HUDEP-2 (cell line): ENCODE measurements at regions not wholly inside any gene's neighbourhood (a gene's known extent, or its start where the extent isn't known, plus 50 kb on each side); places are given as distances from the start of the nearest gene placed in this dataset.

Experiments
- DNase-seq, 76 experiments: peaks; one replicate each; lab custom pipeline; 2025; ENCODE audit not compliant: unreplicated experiment in 76 of 76; lab: John Stamatoyannopoulos, UW

DNA sequence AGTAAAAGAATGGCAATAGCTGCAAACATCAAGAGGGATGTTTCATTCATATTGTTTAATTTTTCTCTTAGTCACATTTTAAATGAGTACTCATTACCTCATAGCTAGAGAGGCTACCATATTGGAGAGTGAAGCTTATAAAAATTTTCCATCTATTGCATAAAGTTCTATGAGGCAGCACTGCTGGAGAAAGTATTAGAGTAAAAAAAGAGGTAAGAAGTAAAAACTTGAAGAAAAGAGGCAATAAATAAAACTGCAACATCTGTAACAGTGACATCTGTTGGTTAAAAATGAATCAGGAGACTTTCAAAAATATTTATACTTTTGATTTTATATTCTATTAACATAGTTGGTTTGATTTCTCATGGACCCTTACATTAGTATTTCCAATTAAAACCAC lies 284.5 kb upstream of the SEMA3D start:
- no peak for DNase-seq

DNA sequence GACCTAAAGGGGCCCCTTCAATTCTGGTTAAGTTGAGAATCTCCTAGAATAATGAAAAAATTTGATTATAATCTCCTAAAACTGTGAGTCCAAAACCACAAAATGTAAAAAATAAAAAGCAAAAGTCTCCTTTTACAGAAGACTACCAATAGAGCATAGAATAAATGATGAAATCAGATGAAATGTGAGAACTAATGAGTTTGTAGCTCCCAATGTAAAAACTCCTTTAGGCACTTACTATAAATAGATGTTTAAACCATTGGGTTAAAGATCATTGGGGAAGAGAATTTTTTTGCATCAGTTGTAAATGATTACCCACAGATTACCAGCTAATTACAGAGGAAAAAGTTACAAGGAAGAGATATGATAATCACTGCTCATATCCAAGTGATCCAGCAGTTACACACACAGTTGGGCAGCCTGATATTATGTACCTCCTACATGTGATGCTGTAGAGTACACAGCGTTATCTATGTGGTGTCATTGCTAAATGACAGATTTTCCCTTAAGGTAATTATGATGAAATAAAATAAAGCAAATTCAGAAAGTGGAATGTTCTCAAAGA lies 282.7 kb upstream of the SEMA3D start:
- no peak for DNase-seq

DNA sequence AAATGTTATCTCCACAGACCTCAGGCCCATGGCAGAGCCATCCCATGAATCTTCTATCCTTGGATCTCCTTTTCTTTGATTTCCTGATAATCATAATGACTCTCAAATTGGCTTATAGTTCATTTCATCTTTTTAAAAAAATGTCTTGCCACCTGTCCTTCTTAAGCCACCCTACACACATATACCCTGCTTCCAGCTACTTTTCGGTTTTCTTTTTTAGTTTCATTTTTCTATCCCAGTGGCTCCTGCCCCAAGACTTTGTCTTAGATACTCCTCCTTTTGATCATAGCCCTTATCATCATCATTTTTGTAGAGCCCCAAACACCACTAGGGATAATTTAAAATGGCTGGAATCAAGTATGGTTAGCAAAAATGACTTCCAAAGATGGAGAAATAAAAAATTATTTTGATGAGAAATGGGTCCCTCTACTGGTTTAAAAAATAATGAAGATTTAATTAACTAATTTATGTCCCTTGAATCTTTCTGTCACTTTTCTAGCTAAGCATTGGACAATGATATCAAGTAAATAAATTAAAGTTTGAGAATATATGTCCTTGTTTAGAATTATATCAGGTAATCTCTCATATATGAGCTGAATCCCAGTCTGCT lies 277.3 kb upstream of the SEMA3D start:
- no peak for DNase-seq

DNA sequence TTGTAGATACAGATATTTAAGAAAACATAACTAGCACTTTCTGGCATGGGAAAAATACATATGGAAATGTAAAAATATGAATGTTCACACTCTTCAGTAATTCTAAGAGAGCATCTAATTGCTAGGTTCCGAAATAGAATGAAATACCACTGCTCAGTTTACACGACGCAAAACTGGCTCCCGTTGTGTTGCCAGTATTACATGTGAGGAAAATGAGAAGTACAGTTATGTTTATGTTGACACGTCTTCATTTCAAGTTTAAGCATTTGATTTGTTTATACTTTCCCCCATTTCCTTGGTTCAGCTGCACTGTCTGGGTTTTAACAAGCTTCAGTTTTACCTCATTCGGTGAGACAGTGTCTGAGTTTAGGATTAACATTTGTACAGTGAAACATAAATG lies 275.8 kb upstream of the SEMA3D start:
- DNase-seq, result no peak

DNA sequence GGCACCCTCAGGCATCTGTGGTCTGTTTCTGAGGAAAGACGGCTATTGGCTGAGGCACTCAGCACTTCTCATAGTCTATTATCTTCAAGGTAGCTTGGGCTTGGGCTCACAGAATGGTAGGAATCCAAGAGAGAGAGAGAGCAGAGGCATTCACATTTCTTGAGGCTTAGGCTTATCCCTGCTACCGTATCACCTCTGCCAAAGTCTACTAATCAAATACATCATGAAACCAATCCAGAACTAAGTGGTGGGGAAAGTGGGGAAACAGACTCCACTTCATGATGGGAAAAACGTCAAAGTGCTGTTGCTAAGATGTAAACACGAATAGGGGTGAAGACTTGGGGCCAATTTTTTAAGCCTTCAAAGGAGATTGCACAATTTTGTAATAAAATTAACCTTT lies 271.1 kb upstream of the SEMA3D start:
- no peak for DNase-seq

DNA sequence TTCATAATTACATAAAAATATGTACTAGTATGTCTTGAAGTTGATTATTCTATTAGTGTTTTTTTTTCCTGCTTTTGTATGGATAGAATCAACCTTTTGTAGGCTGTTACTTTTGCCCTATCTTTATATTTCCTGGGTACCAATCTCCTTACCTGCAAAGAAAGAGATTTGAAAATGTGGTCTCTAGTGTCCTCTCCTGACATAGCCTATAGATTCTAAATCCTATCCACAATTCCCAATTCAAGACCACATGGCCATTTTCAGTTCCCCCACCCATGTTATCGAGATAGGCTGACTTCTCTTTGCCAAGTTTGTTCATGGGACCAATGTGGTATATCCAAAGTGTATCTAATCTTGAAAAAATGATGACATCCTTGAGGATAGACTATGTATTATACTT lies 269.4 kb upstream of the SEMA3D start:
- no peak for DNase-seq

DNA sequence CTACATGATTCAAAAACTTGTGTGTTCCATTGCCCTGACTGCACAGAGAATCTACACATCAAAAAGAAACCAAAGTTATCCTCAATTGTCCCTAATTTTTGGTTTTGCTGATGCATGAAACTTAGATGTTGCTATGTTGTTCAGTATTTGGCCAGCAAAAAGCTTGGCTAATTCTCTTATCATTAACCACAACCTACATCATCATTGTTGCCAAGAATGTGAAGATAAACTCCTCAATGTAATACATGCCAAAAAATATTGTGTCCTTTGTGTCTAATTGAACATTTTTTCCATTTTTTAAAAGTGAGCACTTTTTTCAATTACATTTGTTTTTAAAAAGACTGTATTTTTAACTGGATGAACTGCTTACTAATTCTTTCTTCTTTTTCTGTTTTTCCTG lies 268.0 kb upstream of the SEMA3D start:
- DNase-seq, result no peak

DNA sequence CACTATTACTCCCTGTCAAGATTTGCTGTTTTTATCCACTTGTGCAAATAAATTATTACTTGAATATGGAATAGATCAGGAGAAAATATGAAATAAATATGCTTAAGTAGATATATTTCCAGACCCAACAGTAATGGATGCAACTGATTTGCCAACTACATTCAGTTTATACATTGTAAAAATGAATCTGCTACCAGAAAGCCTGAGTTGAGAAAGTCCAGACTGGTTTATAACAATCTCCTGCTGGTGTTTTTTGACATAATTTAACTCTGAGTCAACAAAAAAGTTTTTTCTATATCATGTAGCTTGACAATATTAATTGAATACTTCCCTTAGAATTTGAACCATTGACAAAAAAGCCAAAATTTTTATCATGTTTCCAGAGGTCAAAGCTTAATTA lies 265.8 kb upstream of the SEMA3D start:
- DNase-seq, result no peak

DNA sequence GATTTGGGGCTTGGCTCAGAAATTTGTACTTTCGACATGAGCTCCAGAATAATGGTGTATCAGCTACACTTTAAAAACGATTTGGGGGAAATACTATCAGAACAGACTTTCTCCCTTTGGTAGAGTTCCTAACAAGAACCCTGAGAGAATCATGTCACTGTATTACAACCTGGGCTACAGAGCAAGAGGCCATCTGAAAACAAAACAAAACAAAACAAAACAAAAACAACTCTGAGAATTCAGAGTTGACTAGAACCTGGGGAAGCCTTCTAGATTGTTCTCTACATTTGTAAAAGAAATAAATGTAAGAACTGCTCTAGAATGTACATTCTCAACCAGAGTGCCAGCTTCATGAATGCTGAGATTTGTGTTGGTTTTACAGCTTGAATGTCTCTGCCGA lies 262.6 kb upstream of the SEMA3D start:
- no peak for DNase-seq

DNA sequence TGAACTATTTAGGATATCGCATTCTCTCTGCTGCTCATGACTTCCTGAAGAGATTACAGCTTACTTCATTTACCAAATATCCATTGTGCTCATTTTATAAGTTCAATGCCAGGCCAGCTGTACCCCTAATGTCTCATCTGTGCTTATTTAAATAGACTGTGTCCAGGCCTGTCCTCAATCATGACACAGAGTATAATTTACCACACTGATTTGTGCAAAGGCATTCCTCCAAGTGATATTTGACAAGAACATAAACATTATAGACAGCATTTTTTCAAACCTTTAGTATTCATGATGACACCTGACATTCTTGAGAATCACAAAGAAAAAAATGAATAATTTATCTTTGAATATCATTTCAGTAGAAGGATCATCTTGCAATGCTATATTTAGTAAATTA lies 260.1 kb upstream of the SEMA3D start:
- DNase-seq, result no peak

DNA sequence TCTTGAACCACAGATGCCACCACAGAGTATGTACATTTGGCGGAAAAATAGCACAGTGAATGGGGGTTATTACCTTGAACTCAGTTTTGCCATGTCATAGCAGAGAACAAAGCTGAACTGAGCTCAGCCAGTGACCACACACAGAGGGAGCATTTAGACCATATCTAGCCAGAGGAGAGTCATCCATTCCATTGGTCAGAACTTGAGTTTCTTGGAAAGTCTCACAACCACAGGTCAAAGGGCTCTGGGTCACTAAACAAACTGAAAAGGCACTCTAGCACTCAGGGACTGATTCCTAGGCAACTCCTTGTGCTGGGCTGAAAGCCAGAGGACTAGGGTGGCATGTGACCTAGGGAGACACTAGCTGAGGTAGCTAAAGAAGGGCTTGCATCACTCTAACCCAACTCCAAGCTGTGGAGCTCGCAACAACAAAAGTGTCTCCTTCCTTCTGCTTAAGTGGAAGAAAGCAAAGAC lies 239.7 kb upstream of the SEMA3D start:
- DNase-seq, result no peak

DNA sequence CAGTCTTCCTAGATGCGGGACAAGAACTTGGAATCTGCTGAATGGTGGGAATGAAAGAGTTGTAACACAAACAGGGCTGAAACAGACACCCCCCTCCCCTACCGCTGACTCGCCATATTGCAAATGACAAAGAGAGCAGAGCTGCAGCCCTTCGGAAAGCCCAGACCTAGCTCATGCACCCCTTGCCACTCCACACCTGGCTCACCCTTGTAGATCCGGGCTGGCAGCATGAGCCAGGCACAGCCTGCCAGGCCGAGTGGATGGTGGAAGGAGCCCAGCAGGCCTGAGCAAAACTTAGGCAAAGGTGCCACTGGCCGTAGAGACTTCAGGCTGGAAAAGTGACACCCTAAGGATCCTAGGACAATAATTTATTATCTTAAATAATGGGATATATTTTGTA lies 237.4 kb upstream of the SEMA3D start:
- DNase-seq, result no peak

DNA sequence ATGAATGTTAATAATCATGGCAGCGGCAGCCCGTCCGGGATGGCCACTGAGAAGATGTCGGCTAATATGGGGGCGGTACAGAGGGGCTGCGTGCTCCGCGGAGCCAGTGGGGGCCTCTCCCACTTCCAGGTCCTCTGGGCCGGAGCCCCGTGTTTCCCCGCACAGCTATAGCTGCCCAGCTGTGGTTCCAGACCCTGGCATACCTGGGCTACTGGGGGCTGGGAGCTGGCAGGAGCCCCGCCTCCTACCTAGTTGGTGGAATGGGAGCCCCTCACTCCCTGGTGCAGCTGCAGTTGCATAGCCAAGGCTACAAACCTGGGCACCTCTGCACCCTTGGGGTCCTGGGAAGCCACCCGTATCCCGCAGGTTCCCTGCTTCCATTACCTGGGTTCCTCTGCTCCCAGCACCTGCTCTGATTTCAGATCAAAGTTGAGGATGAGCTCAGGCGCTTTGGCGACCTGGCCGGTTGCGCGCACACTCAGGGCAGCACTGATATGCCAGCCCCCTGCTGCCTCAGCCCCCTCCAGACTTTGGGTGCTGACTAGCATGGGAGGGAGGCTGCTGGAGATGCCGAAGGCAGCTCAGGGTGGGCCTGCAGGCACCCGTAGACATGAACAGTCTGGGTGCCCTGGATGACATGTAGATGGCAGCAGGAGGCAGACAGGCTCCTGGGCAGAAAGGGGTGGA lies 236.5 kb upstream of the SEMA3D start:
- no peak for DNase-seq

DNA sequence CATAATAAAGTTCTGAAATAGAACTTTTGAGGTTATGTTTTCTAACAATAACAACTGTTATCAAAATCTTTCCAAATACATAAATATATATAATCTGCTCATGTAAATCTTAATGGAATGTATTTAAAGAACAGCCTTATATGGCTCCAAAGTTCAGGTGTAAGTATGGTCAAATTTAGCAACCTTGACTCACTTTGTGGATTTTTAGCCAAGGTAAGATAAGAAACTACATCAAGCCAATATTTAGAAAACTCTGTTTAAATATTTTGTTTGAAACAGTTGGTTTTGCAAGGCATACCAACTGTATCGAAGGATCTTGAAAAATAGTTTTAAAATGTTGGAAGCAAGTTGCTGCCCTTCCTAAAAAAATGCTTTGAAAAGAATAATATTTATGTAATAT lies 228.9 kb upstream of the SEMA3D start:
- DNase-seq, result no peak

DNA sequence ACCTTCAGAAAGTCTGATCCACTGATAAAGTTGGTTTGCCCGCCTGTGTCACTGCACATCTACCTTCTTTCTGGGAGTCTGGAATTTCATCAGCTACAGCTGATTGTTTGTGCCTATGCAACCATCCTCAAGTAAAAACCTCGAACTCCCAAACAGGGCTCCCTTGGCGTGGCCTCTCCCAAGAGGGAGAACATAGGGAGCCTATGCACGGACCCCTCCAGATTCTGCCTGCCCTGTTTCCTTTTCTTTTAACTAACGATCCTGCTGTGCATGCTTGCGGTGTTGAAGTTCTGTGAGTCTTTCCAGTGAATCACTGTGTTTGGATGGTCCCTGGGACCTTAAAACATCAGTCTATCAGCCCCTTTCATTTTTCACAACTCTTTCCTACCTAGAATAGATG lies 226.9 kb upstream of the SEMA3D start:
- no peak for DNase-seq

DNA sequence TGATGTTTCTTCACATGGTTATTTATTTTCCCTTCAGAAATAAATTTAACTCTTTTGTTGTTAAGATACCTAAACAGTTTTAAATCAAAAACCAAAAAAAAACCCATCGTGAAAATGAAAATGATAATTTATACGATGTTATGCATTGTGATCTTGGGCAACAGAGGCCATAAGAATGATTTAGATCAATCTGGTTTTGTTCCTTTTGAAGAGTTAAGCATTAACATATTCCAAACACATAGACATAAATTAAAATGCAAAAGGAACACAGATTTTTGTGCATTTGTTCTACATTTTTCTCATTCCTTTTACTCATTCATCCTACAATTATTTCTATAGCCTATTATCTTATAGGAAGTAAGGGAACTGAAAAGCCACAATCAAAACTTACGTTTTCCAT lies 226.1 kb upstream of the SEMA3D start:
- no peak for DNase-seq

DNA sequence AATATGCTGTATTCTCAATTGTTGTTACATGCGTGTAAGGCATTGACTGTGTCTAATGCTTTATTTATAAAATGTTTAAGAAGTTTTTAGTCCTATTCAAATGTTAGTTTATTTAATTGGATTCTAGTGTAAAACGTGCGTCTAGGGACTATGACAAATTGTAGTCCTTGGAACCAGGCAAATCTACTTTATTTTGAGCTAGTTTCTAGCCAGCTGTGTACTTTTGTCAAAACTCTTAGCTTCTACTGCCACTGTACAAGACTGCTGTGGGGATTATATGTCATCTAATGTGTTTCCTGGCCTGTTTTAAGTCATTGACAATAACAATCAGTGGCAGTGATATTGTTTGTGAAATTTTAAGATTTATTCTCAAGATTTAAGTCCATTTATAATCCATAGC lies 220.5 kb upstream of the SEMA3D start:
- no peak for DNase-seq

DNA sequence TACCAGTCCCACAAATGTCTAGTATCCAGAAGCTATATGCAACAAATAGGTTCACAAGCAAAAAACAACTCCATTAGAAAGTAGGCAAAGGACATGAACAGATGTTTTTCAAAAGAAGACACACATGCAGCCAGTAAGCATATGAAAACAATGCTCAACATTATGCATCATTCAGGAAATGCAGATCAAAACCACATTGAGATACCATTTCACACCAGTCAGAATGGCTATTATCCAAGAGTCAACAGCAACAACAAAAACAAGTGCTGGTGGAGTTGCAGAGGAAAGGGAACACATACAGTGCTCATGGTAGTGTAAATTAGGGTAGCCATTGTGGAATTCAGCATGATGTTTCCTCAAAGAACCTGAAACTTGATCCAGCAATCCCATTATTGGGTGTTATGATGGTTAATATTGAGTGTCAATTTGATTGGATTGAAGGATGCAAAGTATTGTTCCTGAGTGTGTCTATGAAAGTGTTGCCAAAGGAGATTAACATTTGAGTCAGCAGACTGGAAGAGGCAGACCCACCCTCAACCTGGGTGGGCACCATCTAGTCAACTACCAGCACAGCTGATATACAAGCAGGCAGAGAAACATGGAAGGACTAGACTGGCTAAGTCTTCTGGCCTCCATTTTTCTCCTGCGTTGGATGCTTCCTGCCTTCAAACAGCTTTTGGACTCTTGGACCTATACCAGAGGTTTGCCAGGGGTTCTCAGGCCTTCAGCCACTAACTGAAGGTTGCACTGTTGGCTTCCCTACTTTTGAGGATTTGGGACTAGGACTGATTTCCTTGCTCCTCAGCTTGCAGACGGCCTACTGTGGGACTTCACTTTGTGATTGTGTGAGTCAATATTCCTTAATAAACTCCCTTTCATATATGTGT lies 218.4 kb upstream of the SEMA3D start:
- no peak for DNase-seq

DNA sequence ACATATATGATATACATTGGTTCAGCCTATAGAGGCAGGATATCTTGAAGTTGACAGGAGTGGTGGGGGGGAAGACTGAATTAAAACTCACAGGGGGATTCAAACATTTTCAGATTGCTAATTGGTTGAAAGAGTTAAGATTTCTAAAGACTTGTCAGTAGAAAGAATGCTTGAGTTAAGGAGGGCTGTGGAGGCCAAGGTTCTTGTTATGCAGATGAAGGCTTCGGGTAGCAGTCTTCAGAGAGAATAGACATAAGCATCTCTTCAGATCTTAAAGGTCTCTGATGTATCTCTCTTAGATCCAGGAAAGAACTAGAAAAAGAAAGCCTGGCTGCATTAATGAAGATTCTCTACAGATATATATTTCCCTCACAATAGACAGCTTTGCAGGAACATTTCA lies 209.8 kb upstream of the SEMA3D start:
- no peak for DNase-seq

DNA sequence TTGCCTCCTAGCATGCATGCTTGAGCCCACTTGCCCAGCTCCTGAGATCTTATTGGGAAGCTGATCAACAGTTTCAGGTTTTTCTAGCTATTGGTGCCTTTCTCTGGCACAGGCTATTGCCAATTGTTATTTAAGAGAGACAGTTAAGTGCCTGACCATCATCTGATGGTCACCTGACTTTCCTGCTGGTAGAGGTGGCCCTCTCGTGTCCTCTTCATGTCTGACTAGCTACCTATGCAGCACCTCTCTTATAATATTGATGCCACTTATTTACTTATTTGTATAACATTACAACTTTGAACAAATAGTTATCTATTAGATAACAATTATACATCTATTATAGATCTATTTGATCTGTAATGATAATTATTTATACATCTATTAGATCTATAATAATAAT lies 205.9 kb upstream of the SEMA3D start:
- no peak for DNase-seq

DNA sequence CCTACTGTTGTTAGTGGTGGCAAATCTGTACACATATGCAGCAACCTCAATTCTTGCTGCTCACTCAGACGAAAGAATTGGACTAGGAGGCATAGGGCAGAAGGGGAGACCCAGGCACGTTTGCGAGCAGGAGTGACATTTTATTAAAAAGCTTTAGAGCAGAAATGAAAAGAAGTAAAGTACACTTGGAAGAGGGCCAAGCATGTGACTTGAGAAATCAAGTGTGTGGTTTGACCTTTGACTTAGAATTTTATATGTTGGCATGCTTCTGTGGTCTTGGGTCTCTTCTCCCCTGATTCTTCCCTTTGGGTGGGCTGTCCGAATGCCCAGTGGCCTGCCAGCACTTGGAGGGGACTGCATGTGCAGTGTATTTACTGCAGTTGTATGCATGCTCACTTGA lies 205.5 kb upstream of the SEMA3D start:
- DNase-seq, result no peak

DNA sequence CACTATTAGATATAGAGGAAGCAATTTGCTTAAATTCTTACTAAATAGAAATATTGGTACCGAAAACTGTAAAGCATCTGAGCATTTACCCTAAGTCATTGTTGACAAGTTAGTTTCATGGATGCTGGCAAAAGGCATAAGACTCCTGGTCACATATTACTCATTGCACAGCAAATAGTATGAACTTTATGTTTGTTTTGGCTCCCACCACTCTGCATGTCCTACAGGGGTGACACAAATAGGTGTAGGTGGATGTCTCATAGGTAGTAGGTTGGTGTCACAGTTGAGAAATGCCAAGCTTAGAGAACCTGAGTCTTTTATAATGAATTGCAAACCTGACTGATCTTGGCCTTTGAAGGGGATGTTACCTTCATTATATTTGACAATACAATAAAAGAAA lies 199.6 kb upstream of the SEMA3D start:
- no peak for DNase-seq
